ENCODE measurements at regions not wholly inside any gene's neighbourhood (a gene's known extent, or its start where the extent isn't known, plus 50 kb on each side); places are given as distances from the start of the nearest gene placed in this dataset.

DNA sequence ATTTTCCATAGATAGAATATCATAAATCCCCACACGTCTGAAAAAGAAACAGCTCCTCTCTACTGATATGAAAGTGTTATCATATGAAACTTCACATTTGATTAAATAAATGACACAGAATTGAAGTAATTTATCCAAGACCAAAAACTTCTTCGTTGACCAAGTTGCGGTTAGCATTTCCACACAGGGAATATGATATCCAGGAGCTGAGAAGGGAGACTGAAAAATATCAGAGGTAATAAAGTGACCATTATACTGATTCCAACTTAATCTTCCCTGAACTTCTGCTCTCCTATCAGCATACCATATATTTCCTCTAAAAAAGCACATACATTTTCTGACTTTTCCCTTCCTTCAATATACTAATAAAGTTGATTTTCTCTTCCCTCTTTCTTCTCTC is 356.2 kb upstream of the CHST9 start:
- TF ChIP-seq, protein P1, sequence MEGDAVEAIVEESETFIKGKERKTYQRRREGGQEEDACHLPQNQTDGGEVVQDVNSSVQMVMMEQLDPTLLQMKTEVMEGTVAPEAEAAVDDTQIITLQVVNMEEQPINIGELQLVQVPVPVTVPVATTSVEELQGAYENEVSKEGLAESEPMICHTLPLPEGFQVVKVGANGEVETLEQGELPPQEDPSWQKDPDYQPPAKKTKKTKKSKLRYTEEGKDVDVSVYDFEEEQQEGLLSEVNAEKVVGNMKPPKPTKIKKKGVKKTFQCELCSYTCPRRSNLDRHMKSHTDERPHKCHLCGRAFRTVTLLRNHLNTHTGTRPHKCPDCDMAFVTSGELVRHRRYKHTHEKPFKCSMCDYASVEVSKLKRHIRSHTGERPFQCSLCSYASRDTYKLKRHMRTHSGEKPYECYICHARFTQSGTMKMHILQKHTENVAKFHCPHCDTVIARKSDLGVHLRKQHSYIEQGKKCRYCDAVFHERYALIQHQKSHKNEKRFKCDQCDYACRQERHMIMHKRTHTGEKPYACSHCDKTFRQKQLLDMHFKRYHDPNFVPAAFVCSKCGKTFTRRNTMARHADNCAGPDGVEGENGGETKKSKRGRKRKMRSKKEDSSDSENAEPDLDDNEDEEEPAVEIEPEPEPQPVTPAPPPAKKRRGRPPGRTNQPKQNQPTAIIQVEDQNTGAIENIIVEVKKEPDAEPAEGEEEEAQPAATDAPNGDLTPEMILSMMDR (conservative IDR thresholded peaks at IDR 0.05; ENCODE audit: low read depth, low read length): no peak
- TF ChIP-seq FOS (IDR thresholded peaks at IDR 0.05; ENCODE audit: low read depth, low read length) (no peak), POLR2A (IDR thresholded peaks at IDR 0.05; ENCODE audit: low read depth, low read length) (no peak), CEBPB (IDR thresholded peaks at IDR 0.05; ENCODE audit: low read depth, low read length) (no peak), RCOR1 (IDR thresholded peaks at IDR 0.05; ENCODE audit: insufficient replicate concordance, low read length) (no peak), CHD1 (IDR thresholded peaks at IDR 0.05; ENCODE audit: low read depth, low read length) (no peak), RAD21 (IDR thresholded peaks at IDR 0.05; ENCODE audit: low read length) (no peak), SMC3 (IDR thresholded peaks at IDR 0.05; ENCODE audit: low read depth, low read length) (no peak), MXI1 (IDR thresholded peaks at IDR 0.05; ENCODE audit: borderline replicate concordance, low read depth, low read length) (no peak), RFX5 (IDR thresholded peaks at IDR 0.05; ENCODE audit: low read depth, low read length) (no peak), MAZ (IDR thresholded peaks at IDR 0.05; ENCODE audit: borderline replicate concordance, low read depth, low read length) (no peak), BHLHE40 (IDR thresholded peaks at IDR 0.05; ENCODE audit: low read depth, low read length) (no peak)
- TF ChIP-seq, protein P2, sequence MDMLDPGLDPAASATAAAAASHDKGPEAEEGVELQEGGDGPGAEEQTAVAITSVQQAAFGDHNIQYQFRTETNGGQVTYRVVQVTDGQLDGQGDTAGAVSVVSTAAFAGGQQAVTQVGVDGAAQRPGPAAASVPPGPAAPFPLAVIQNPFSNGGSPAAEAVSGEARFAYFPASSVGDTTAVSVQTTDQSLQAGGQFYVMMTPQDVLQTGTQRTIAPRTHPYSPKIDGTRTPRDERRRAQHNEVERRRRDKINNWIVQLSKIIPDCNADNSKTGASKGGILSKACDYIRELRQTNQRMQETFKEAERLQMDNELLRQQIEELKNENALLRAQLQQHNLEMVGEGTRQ (IDR thresholded peaks at IDR 0.05; ENCODE audit: low read depth, low read length): no peak
